ENCODE measurements at regions not wholly inside any gene's neighbourhood (a gene's known extent, or its start where the extent isn't known, plus 50 kb on each side); places are given as distances from the start of the nearest gene placed in this dataset.
"Not testable (repeated sequence)": the region's sequence is repeated elsewhere in the genome, so short reads cannot be mapped to it uniquely, and the experiment has no call there.

DNA sequence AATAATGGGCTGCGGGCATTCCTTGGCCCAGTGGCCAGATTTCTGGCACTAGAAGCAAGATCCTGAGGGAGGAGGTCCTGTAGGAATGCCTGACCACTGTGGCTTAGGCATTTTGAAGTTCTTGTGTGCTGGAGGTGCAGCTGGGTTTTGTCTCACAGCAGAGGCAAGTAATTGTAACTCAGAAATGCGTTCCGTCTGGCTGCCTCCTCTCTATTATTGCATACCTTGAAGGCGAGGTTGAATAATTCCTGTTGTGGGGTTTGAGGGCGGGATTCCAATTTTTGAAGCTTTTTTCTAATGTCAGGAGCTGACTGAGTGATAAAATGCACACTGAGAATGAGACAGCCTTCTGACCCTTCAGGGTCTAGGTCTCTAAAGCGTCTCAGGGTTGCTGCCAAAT lies 170.6 kb downstream of the PPP4R3C start:
- H3K4me3 ChIP-seq (ENCODE audit: low read depth, low read length); H3K79me2 ChIP-seq (ENCODE audit: control insufficient read depth, insufficient read depth, low read length, unreplicated experiment); H3K27me3 ChIP-seq (ENCODE audit: insufficient read depth, low read length); H3K27ac ChIP-seq (ENCODE audit: low read depth, low read length); H3K4me1 ChIP-seq (ENCODE audit: control insufficient read depth, insufficient read depth, low read length, unreplicated experiment); H3K36me3 ChIP-seq (ENCODE audit: insufficient read depth, low read length); H2AFZ ChIP-seq (ENCODE audit: low read length, unreplicated experiment): not testable (repeated sequence)

DNA sequence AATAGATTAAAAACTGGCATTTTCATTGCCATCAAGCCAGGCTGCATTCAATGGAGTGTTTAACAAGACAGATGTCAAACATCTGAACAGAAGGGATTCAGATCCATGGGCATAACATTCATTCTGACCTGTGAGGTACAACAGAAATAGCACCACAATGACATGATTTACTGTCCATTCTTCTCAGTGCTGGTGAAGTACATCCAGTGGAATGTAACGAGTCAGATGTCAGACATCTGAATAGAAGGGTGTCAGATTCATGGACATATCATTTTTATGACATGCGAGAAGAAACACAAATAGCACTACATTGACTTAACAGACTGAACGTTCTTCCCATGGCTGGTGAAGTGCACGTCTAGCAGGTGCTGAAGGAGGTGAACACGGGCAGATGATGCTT lies 186.4 kb downstream of the PPP4R3C start:
- Histone ChIP-seq H3K4me1 (ENCODE audit: control insufficient read depth, insufficient read depth, low read length, unreplicated experiment) (no peaks in the 10 kb centered on the region), H3K27ac (ENCODE audit: low read depth, low read length) (no peak overlapping the region), H3K36me3 (ENCODE audit: insufficient read depth, low read length) (no peaks in the 10 kb centered on the region), H3K4me3 (ENCODE audit: low read depth, low read length) (no peak overlapping the region), H2AFZ (ENCODE audit: low read length, unreplicated experiment) (no peak overlapping the region), H3K79me2 (ENCODE audit: control insufficient read depth, insufficient read depth, low read length, unreplicated experiment) (no peaks in the 10 kb centered on the region), H3K27me3 (ENCODE audit: insufficient read depth, low read length) (no peaks in the 10 kb centered on the region)

DNA sequence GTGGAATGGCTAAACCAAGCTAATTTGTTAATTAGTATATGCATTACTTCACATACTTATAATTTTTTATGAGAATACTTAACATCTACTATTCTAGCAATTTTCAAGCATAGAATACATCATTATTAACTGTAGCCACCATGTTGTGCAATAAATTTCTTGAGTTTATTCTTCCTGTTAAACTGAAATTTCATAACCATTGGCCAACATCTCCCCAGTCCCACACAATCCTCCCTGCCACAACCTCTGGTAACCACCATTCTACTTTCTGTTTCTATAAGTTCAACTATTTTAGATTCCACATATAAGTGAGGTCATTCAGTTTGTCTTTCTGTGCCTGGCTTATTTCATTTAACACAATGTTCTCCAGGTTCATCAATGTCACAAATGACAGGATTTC lies 208.5 kb downstream of the PPP4R3C start:
- H3K27ac ChIP-seq (ENCODE audit: low read depth, low read length): no peak overlapping the region
- H3K36me3 ChIP-seq (ENCODE audit: insufficient read depth, low read length): no peaks in the 10 kb centered on the region
- H3K4me1 ChIP-seq (ENCODE audit: control insufficient read depth, insufficient read depth, low read length, unreplicated experiment): no peaks in the 10 kb centered on the region
- no peaks in the 10 kb centered on the region for H3K27me3 ChIP-seq (ENCODE audit: insufficient read depth, low read length)
- no peaks in the 10 kb centered on the region for H3K79me2 ChIP-seq (ENCODE audit: control insufficient read depth, insufficient read depth, low read length, unreplicated experiment)
- no peak overlapping the region for H3K4me3 ChIP-seq (ENCODE audit: low read depth, low read length)
- no peak overlapping the region for H2AFZ ChIP-seq (ENCODE audit: low read length, unreplicated experiment)

DNA sequence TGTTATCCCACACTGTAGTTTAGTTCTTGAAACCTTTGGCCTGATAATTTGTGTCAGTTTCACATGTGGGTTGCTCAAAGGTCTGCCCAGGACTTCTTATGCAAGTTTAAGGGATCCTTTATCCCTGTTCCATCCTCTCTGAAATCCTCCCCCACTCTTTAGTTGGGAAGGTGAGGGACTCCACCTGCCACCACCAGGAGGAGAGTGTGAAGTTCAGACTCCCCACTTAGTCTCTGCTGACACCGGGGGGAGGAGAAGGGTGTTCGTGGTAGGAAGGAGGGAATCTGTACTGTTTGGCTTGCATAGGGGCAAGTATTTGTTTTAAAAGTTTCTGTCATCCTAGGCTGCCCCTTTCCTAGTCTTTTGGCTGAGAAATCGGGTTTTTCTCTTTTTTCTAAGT lies 211.8 kb downstream of the PPP4R3C start:
- Histone ChIP-seq H3K4me1 (ENCODE audit: control insufficient read depth, insufficient read depth, low read length, unreplicated experiment) (no peaks in the 10 kb centered on the region), H2AFZ (ENCODE audit: low read length, unreplicated experiment) (no peak overlapping the region), H3K36me3 (ENCODE audit: insufficient read depth, low read length) (no peaks in the 10 kb centered on the region), H3K27me3 (ENCODE audit: insufficient read depth, low read length) (no peaks in the 10 kb centered on the region), H3K4me3 (ENCODE audit: low read depth, low read length) (no peak overlapping the region), H3K79me2 (ENCODE audit: control insufficient read depth, insufficient read depth, low read length, unreplicated experiment) (no peaks in the 10 kb centered on the region), H3K27ac (ENCODE audit: low read depth, low read length) (no peak overlapping the region)

DNA sequence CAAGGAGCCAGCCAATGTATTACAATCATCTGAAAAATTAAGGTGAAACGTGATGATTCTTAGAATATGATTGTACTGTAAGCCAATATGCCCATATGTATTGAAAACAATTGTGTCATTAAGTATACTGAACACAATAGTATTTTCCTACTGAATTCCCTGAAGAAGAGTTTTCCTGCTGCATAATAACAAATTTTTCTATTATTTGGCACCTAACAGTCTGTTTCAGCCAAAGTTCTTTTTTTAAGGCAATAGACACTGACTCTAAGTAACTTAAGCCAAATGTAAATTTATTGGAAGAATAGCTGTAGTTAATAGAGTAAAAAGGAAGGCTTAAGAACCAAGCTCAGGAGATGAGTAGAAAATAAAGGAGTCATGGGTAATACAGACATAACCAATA lies 220.6 kb downstream of the PPP4R3C start:
- Histone ChIP-seq H3K79me2 (ENCODE audit: control insufficient read depth, insufficient read depth, low read length, unreplicated experiment) (no peaks in the 10 kb centered on the region), H3K27ac (ENCODE audit: low read depth, low read length) (no peak overlapping the region), H3K4me1 (ENCODE audit: control insufficient read depth, insufficient read depth, low read length, unreplicated experiment) (no peaks in the 10 kb centered on the region), H3K4me3 (ENCODE audit: low read depth, low read length) (no peak overlapping the region), H2AFZ (ENCODE audit: low read length, unreplicated experiment) (peak overlapping the region; percentile 14), H3K36me3 (ENCODE audit: insufficient read depth, low read length) (no peaks in the 10 kb centered on the region), H3K27me3 (ENCODE audit: insufficient read depth, low read length) (no peaks in the 10 kb centered on the region)

DNA sequence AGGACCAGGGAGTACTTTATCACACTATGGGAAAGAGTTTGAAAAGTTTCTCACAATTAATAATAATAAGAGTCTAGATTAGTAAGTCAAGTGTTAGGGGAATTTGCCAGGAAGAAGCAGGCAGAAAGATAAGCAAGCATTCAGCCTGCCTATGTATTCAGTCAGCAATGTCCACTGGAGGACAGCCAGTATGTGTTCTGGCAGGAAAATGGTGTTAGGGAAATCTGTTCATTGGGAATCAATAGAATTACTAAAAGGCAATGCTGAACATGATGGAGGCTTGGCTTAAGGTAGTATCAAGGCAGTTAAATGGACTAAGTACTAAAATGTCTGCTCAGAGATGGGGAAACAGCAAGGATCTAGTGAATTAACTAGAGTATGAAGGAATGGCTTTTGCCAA lies 221.2 kb downstream of the PPP4R3C start:
- H3K4me1 ChIP-seq (ENCODE audit: control insufficient read depth, insufficient read depth, low read length, unreplicated experiment): no peaks in the 10 kb centered on the region
- no peaks in the 10 kb centered on the region for H3K27me3 ChIP-seq (ENCODE audit: insufficient read depth, low read length)
- H2AFZ ChIP-seq (ENCODE audit: low read length, unreplicated experiment): no peak overlapping the region
- no peak overlapping the region for H3K27ac ChIP-seq (ENCODE audit: low read depth, low read length)
- H3K36me3 ChIP-seq (ENCODE audit: insufficient read depth, low read length): no peaks in the 10 kb centered on the region
- H3K79me2 ChIP-seq (ENCODE audit: control insufficient read depth, insufficient read depth, low read length, unreplicated experiment): no peaks in the 10 kb centered on the region
- H3K4me3 ChIP-seq (ENCODE audit: low read depth, low read length): no peak overlapping the region

DNA sequence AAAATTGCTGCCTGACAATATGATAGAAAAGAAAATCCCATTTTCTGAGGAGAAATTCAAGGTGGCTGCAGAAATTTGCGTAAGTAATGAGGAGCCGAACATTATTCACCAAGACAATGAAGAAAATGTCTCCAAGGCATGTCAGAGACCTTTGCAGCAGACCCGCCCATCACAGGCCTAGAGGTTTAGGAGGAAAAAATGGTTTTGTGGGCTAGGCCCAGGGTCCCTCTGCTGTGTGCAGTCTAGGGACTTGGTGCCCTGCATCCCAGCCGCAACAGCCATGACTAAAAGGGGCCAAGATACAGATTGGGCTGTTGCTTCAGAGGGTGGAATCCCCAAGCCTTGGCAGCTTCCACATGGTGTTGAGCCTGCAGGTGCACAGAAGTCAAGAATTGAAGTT lies 223.1 kb downstream of the PPP4R3C start:
- H3K27ac ChIP-seq (ENCODE audit: low read depth, low read length); H3K27me3 ChIP-seq (ENCODE audit: insufficient read depth, low read length); H2AFZ ChIP-seq (ENCODE audit: low read length, unreplicated experiment); H3K36me3 ChIP-seq (ENCODE audit: insufficient read depth, low read length); H3K79me2 ChIP-seq (ENCODE audit: control insufficient read depth, insufficient read depth, low read length, unreplicated experiment); H3K4me3 ChIP-seq (ENCODE audit: low read depth, low read length); H3K4me1 ChIP-seq (ENCODE audit: control insufficient read depth, insufficient read depth, low read length, unreplicated experiment): not testable (repeated sequence)

DNA sequence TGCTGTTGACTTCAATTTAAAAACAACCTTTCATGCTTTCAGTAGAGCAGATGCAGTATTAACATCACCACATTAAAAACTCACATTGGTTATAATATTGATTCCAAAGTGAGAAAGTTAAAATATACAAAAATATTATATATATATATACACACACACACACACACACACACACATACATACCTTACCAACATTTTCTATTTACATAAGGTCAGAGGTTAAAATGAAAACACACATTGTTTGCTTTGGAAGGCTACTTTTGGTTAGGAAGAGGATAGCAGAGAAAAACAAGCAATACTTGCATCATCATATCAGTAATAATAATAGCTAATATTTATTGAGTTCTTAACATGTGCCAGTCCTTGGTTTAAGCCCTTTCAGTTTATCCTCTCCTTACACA lies 226.5 kb downstream of the PPP4R3C start:
- Histone ChIP-seq H3K27me3 (ENCODE audit: insufficient read depth, low read length) (no peaks in the 10 kb centered on the region), H3K36me3 (ENCODE audit: insufficient read depth, low read length) (no peaks in the 10 kb centered on the region), H3K4me3 (ENCODE audit: low read depth, low read length) (no peak overlapping the region), H3K4me1 (ENCODE audit: control insufficient read depth, insufficient read depth, low read length, unreplicated experiment) (no peaks in the 10 kb centered on the region), H3K27ac (ENCODE audit: low read depth, low read length) (no peak overlapping the region), H2AFZ (ENCODE audit: low read length, unreplicated experiment) (no peak overlapping the region), H3K79me2 (ENCODE audit: control insufficient read depth, insufficient read depth, low read length, unreplicated experiment) (no peaks in the 10 kb centered on the region)

DNA sequence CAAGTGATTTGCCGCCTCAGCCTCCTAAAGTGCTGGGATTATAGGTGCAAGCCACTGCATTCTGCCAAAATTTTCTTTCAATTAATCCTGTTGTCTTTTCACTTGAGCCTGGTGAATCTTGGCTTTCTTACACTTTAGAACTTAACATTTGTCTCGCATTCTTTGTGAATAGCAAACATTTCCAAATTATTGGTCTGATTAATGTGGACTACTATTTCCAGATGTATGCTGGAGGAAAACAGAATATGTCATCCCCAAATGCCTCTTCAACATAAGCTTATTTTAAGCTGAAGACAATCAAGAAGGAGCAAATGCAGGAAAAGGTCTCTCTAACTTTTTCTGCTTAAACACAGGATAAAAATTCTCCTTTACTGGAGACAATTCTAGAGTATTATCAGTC lies 233.4 kb downstream of the PPP4R3C start:
- Histone ChIP-seq H3K4me3 (ENCODE audit: low read depth, low read length) (no peak overlapping the region), H3K4me1 (ENCODE audit: control insufficient read depth, insufficient read depth, low read length, unreplicated experiment) (no peaks in the 10 kb centered on the region), H3K27ac (ENCODE audit: low read depth, low read length) (no peak overlapping the region), H3K79me2 (ENCODE audit: control insufficient read depth, insufficient read depth, low read length, unreplicated experiment) (no peaks in the 10 kb centered on the region), H3K27me3 (ENCODE audit: insufficient read depth, low read length) (no peaks in the 10 kb centered on the region), H2AFZ (ENCODE audit: low read length, unreplicated experiment) (no peak overlapping the region), H3K36me3 (ENCODE audit: insufficient read depth, low read length) (no peaks in the 10 kb centered on the region)

DNA sequence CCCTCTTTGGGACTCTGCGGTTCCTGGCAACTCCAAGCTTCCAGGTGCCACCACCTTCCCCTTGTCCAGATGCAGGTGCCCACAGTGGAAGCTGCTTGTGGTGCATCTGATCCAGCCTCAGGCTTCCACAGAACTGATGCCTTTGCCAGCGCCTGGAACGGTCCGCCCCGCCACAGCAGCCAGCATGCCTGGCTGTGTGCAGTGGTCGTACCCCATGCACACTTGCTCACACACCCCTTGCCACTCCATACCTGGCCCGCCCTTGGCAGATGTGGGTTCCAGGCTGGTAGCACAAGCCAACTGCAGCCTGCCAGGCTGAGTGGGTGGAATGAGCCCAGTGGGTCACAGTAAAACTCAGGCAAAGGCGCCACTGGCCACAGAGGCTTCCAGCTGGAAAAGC lies 240.5 kb downstream of the PPP4R3C start:
- Histone ChIP-seq H3K27me3 (ENCODE audit: insufficient read depth, low read length) (no peaks in the 10 kb centered on the region), H3K27ac (ENCODE audit: low read depth, low read length) (no peak overlapping the region), H3K4me3 (ENCODE audit: low read depth, low read length) (no peak overlapping the region), H3K79me2 (ENCODE audit: control insufficient read depth, insufficient read depth, low read length, unreplicated experiment) (no peaks in the 10 kb centered on the region), H2AFZ (ENCODE audit: low read length, unreplicated experiment) (no peak overlapping the region), H3K4me1 (ENCODE audit: control insufficient read depth, insufficient read depth, low read length, unreplicated experiment) (no peaks in the 10 kb centered on the region), H3K36me3 (ENCODE audit: insufficient read depth, low read length) (no peaks in the 10 kb centered on the region)

DNA sequence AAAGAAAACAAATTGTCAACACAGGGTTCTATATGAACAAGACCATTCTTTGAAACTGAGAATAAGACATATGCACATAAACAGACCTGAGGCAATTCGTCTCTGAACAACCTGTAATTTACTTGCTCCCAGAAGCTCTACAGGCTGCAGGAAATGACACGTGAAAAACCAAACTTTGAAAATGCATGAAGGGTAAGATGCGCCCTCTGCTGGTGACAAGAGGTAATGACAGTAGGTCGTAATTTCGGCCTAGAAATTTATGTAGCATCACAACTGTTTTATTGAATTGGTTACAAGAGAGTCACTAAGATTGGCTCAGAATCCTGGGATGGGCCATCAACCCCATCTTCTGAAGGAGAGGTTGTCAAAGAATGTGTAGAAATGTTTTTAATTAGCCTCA lies 276.5 kb downstream of the PPP4R3C start:
- Histone ChIP-seq H3K79me2 (ENCODE audit: control insufficient read depth, insufficient read depth, low read length, unreplicated experiment) (no peaks in the 10 kb centered on the region), H3K27me3 (ENCODE audit: insufficient read depth, low read length) (no peaks in the 10 kb centered on the region), H3K27ac (ENCODE audit: low read depth, low read length) (no peak overlapping the region), H3K4me3 (ENCODE audit: low read depth, low read length) (no peak overlapping the region), H2AFZ (ENCODE audit: low read length, unreplicated experiment) (no peak overlapping the region), H3K36me3 (ENCODE audit: insufficient read depth, low read length) (no peaks in the 10 kb centered on the region), H3K4me1 (ENCODE audit: control insufficient read depth, insufficient read depth, low read length, unreplicated experiment) (no peaks in the 10 kb centered on the region)

DNA sequence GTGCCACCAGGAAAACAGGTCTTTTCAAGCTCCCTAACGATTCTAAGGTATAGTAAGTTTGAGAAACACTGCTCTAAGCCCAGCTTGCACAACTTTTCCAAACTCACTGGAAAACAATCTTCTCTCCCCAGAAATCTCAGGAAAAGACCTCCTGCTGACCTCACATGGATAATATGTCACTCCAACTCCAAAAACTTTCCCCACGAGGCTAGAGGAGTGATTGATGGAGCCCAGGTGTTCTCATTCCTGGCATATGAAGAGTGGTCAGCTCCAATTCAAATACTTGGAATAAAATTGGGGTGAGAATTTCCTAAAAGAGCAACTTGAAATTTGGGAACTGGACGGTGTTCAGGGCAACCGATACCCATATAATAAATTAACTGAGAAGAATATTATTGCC lies 299.9 kb downstream of the PPP4R3C start:
- Histone ChIP-seq H3K4me1 (ENCODE audit: control insufficient read depth, insufficient read depth, low read length, unreplicated experiment) (no peaks in the 10 kb centered on the region), H3K27me3 (ENCODE audit: insufficient read depth, low read length) (no peaks in the 10 kb centered on the region)

More for the DNA sequence above, 299.9 kb downstream of the PPP4R3C start:
- H2AFZ ChIP-seq (ENCODE audit: low read length, unreplicated experiment): no peak overlapping the region
- H3K4me3 ChIP-seq (ENCODE audit: low read depth, low read length): no peak overlapping the region
- no peaks in the 10 kb centered on the region for H3K36me3 ChIP-seq (ENCODE audit: insufficient read depth, low read length)
- H3K79me2 ChIP-seq (ENCODE audit: control insufficient read depth, insufficient read depth, low read length, unreplicated experiment): no peaks in the 10 kb centered on the region
- no peak overlapping the region for H3K27ac ChIP-seq (ENCODE audit: low read depth, low read length)
